Stimulated activated CD8-positive, alpha-beta memory T cell treated with anti-CD3 and anti-CD28 coated beads, Interleukin-7, amount 100 ng/mL, for 1 hour (primary cell): ENCODE measurements at regions not wholly inside any gene's neighbourhood (a gene's known extent, or its start where the extent isn't known, plus 50 kb on each side); places are given as distances from the start of the nearest gene placed in this dataset.

ENCODE experiments used
- DNase-seq, 2 donors: peaks; one replicate each; pipeline ENCODE4 v3.0.0-alpha.2; 2020; ENCODE audit warnings: low read depth in 2 of 2

GRCh38 chr5:61596265-61596664 lies 264.2 kb downstream of the ZSWIM6 start:
- no peak for DNase-seq

DNA sequence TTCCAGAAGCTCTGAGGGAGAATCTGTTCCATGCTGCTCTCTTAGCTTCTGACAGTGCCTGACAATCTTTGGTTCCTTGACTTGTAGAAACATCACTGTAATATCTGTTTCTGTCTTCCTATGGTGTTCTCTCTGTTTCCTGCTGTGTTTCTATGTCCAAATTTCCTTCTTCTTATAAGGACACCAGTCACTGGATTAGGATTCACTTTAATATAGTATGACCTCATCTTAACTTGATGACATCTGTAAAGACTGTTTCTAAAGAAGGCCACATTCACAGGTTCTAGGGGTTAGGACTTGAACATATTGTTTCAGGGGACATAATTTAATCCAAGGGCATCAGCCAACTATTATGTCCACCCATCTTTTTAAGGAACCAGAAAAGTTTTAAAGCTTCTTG lies 265.6 kb downstream of the ZSWIM6 start:
- DNase-seq = no peak

- DNase-seq = no peak
Observed at GRCh38 chr5:61598126-61598525, 266.1 kb downstream of the ZSWIM6 start.

DNA sequence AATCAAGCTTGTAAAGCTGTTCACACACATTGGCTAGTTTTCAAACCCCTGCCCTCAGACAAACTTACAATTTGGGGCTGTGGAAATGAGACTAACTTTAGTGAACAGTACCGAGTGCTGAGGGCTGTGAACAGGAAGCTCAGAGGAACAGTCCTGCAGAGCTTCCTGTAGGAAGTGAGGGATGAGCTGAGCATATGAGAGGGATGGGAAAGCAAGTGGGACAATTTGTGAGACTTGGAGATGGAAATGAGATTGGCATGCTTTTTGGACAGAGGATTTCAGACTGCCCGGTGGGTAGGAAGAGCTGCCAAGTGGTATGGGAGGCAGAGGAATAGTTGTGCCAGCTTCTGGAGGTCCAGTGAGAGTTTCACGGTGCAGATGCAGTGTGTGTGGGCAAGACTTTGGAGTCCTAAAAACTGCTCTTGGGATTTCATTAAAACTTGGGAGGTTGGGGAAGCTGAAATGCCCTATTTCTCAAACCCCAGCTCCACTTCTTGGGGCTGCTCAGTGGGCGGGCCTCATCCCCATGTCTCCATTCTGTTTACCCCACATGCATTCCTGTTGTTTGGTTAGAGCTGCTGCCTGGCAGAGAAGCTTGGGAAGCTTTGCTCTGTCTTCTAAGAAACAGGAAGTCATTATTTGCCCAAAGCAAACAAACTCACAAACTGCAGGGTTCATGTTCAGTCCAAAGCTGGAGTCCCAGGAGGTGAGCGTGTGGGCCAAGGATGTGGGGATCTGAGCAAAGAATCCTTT lies 267.5 kb downstream of the ZSWIM6 start:
- DNase-seq = no peak

- no peak for DNase-seq
Observed at GRCh38 chr5:61600123-61600444, 268.0 kb downstream of the ZSWIM6 start.

GRCh38 chr5:61600945-61601511 lies 269.0 kb downstream of the ZSWIM6 start:
- DNase-seq = no peak

- DNase-seq = no peak
Observed at GRCh38 chr5:61603211-61603908, 271.3 kb downstream of the ZSWIM6 start.

GRCh38 chr5:61604076-61605025 lies 272.3 kb downstream of the ZSWIM6 start:
- no peak for DNase-seq

DNA sequence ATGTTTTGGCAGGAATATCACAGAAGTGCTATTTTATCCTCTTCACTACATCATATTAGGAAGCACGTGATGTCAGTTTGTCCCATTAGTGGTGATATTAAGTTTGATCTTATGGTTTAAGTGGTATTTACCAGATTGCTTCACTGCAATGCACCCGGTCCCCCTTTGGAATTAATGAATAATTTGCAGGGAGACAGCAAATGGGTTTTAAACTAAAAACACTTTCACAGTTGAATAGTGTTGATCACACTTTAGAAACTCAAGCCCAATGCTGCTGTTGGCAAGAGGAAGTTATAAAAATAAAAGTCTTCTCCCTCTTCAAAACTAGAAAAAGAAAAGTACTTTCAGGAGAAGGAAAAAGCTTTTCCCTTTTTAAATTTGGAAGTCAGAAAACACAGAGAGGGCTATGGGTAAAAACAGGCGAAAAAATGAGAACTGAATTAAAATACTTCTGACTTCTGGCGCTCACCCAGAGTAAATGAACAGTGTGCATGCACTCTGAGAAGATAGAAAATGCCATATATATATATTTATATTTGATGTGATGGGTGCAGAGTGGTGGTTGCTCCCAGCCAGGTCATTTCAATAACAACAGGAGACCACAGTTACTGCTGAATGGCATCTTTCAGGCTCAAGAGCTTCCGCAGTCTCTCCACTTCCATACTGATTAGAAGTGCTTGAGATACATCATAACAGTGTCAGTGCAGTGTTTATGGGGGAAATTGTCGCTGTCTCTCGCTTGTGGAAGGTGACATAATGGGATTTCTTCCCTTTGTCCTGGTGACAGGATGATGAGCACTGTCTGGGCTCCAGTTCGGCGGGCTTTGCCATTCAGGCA lies 278.0 kb downstream of the ZSWIM6 start:
- no peak for DNase-seq

DNA sequence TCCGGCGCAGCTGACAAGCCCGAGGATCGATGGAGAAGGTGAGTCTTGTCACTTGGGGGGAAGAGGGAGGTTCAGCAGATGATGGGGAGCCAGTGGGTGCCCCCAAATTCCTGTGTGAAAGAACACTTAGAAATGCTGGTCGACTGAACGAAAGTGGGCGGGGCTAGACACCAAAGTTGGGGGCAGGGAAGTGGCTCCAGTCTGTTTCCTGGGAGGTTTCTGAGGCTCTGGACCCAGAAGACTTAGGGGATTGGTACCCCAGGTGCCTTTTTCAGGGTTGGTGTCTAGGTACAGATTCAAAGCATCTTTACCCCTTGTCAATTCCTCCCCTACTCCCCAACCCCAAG lies 278.6 kb downstream of the ZSWIM6 start:
- no peak for DNase-seq

DNA sequence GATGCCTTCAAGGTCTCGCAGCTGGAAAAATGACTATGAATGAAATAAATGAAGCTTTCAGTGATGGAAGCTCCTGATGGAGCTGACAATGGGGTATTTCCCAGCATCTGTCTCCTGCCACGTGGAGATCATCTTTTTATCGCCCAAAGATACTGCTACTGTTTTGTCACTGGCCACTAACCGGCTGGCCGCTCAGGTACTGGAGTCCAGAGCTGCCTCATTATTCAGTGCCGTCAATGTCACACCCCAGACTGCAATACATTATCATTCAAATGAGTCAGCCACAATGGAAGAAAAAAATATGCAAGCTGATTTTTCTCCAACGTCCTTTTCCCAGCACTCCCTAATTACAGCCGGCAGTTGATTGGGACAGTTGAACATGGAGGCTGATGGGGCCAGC lies 280.4 kb downstream of the ZSWIM6 start:
- no peak for DNase-seq

GRCh38 chr5:61613679-61614078 lies 281.6 kb downstream of the ZSWIM6 start:
- DNase-seq = no peak

DNA sequence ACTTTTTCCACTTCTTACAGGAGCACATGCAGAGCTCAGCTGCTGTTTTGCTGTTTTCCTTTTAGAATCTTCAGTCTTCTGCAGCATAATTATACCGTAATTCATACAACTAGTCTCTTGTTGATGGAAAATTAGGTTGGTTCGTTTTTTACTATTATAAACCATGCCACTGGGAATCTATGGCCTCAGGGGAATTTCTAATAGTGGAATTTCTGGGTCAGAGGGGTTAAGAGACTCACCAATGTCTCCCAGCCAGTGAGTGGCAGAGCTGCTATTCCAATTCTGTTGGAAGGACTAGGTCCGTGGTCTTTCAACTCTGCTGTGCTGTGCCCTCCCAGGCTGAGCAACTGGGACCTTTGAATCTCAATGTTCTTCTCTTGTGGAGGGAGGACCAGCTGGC lies 282.5 kb downstream of the ZSWIM6 start:
- DNase-seq = no peak

GRCh38 chr5:61617039-61617438 lies 285.0 kb downstream of the ZSWIM6 start:
- DNase-seq = no peak

DNA sequence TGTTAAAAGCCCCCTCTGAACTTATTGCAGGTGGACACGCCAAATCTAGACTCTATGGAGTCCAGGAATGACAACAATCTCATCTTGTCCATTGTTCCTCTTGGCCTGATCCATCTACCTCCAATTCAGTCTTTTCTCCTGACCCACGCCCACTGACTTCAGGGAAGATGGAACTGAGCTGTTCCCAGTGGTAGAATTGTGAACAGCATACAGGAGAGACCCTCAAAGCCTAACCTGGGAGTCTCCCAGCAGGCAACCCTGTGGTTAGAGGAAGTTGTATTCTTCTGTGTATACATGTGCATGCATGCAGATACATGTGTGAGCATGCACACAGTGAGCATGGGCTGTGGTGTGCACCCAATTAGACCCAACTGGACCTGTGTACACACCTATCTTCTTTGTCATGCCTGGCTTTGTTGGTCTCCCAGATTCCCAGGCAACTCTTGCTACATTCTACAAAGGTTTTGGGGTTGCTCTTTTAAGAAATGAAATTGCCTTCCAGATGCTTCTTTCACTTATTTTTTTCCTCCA lies 286.0 kb downstream of the ZSWIM6 start:
- DNase-seq = no peak

GRCh38 chr5:61618577-61618976 lies 286.5 kb downstream of the ZSWIM6 start:
- DNase-seq = no peak

DNA sequence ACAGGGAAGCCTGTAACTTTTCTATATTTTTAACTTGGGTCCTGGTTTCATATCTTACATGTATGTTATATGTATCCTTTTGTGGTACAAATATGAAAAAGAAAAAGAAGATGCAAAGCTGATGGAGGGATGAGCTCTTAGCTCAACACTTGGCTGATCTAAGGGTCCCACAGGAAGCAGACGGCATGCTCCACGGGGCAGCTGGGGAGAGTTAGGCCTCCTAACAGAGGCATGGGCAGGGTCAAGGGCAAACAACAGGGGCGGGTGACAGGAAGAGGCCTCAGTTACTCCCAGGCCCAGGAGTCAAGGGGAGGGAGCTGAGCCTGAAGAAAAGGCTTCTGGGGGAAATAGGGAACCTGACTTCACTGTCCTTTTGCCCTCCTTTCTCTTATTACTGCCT lies 287.2 kb downstream of the ZSWIM6 start:
- DNase-seq = no peak

- DNase-seq = no peak
Observed at GRCh38 chr5:61619777-61620518, 287.9 kb downstream of the ZSWIM6 start.

GRCh38 chr5:61620699-61621182 lies 288.7 kb downstream of the ZSWIM6 start:
- no peak for DNase-seq

- no peak for DNase-seq
Observed at GRCh38 chr5:61621202-61621650, 289.2 kb downstream of the ZSWIM6 start.
